ENCODE measurements at regions not wholly inside any gene's neighbourhood (a gene's known extent, or its start where the extent isn't known, plus 50 kb on each side); places are given as distances from the start of the nearest gene placed in this dataset.

DNA sequence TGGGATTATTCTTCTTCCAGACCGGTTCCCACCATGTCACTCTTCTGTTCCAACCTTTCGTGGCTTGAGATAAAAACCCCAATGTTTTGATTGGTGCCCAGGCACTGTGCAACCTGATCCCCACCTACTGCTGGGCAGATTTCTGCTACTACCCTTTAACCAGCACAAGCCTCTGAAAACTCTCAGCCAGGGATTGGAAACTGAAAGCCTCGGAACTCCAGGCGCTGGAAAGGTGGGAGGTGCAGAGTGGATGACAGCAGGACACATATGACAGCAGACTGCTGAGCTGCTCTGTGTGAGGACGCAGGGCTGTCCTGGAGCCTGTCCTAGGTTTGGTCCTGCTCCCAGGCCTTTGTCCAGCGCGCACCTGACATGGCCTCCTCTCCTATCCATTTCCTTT, 68.5 kb upstream of the GTF3A start:
- TF ChIP-seq, protein P1, sequence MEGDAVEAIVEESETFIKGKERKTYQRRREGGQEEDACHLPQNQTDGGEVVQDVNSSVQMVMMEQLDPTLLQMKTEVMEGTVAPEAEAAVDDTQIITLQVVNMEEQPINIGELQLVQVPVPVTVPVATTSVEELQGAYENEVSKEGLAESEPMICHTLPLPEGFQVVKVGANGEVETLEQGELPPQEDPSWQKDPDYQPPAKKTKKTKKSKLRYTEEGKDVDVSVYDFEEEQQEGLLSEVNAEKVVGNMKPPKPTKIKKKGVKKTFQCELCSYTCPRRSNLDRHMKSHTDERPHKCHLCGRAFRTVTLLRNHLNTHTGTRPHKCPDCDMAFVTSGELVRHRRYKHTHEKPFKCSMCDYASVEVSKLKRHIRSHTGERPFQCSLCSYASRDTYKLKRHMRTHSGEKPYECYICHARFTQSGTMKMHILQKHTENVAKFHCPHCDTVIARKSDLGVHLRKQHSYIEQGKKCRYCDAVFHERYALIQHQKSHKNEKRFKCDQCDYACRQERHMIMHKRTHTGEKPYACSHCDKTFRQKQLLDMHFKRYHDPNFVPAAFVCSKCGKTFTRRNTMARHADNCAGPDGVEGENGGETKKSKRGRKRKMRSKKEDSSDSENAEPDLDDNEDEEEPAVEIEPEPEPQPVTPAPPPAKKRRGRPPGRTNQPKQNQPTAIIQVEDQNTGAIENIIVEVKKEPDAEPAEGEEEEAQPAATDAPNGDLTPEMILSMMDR (IDR thresholded peaks at IDR 0.05) = no peak
- peaks cover 25% of the 10 kb centered on the region for H3K27me3 Mint-ChIP-seq
- no peak for ATAC-seq (ENCODE audit: poor library complexity)
- Histone ChIP-seq H3K36me3 (ENCODE audit: insufficient read depth, low read length) (no peaks in the 10 kb centered on the region), H3K9me3 (ENCODE audit: control insufficient read depth in 1 of 2, insufficient read depth in 1 of 2, low read length in 2 of 2) (no peaks in the 10 kb centered on the region), H3K4me3 (ENCODE audit: low read length) (no peak overlapping the region), H3K27me3 (ENCODE audit: control insufficient read depth in 1 of 2, insufficient read depth in 2 of 2, low read length in 2 of 2) (peaks cover 0 to 7% of the 10 kb centered on the region in 2 experiments), H3K4me1 (ENCODE audit: insufficient read depth, low read length) (peaks cover 7% of the 10 kb centered on the region), H3K27ac (ENCODE audit: low read depth in 1 of 2, low read length in 2 of 2) (no peak overlapping the region)
- H3K9me3 Mint-ChIP-seq = no peaks in the 10 kb centered on the region
- intact Hi-C loops (cut with DNase I, micrococcal nuclease) = loop anchor here (5.0 to 10.0 kb wide), 3 partner anchors 84 to 184 kb away; partner anchors contain the start of genes USP12 (in 2 of the 2) and RASL11A (in 1 of the 2)
- peaks cover 11% of the 10 kb centered on the region for H3K4me1 Mint-ChIP-seq (ENCODE audit: low read depth)
- no peak for DNase-seq
- POLR2A ChIA-PET = interaction anchor here (1.0 kb wide), 1 partner anchor 370 kb away, joined by 3 read pairs; no protein-coding TSS in a partner anchor
- CTCF ChIA-PET = interaction anchor here (0.9 kb wide), 1 partner anchor 628 kb away, joined by 3 read pairs; no protein-coding TSS in a partner anchor
- no peaks in the 10 kb centered on the region for H3K36me3 Mint-ChIP-seq (ENCODE audit: low read depth)
- no peak overlapping the region for H3K27ac Mint-ChIP-seq
- H3K4me3 Mint-ChIP-seq = no peak overlapping the region

DNA sequence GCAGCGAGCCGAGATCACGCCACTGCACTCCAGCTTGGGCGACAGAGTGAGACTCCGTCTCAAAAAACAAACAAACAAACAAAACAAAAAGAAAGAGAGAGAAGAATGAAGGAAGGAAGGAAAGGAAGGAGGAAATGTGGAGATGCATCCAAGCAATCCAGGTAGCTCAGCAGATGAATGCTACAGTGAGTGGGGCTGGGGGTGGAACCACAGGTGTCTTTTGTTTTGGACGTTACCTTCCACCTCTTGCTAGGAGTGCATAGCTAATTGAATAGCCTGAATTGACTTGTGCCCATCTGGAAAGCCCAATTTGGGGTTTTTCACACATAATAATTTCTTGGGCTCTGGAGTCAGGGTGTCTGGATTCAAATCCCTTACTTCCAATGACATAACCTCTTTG, 66.0 kb upstream of the GTF3A start:
- Histone ChIP-seq H3K9me3 (ENCODE audit: control insufficient read depth in 1 of 2, insufficient read depth in 1 of 2, low read length in 2 of 2) (peaks cover 0 to 5% of the 10 kb centered on the region in 2 experiments), H3K4me1 (ENCODE audit: insufficient read depth, low read length) (peaks cover 11% of the 10 kb centered on the region), H3K27me3 (ENCODE audit: control insufficient read depth in 1 of 2, insufficient read depth in 2 of 2, low read length in 2 of 2) (peaks cover 5 to 19% of the 10 kb centered on the region in 2 experiments), H3K36me3 (ENCODE audit: insufficient read depth, low read length) (no peaks in the 10 kb centered on the region), H3K27ac (ENCODE audit: low read depth in 1 of 2, low read length in 2 of 2) (no peak overlapping the region), H3K4me3 (ENCODE audit: low read length) (no peak overlapping the region)
- ChIA-PET CTCF (interaction anchor here (1.1 to 2.5 kb wide), 4 partner anchors 369 to 626 kb away, joined by 3 to 54 read pairs (median 4); no protein-coding TSS in a partner anchor), POLR2A (interaction anchor here (2.1 kb wide), 1 partner anchor 373 kb away, joined by 10 read pairs; no protein-coding TSS in a partner anchor)
- intact Hi-C loops (cut with DNase I, micrococcal nuclease) = loop anchor here (5.0 to 10.0 kb wide), 3 partner anchors 86 to 186 kb away; partner anchors contain the start of genes USP12 (in 2 of the 2) and RASL11A (in 1 of the 2)
- TF ChIP-seq, protein P1 (IDR thresholded peaks at IDR 0.05) = no peak
- no peak for DNase-seq
- no peaks in the 10 kb centered on the region for H3K9me3 Mint-ChIP-seq
- H3K4me3 Mint-ChIP-seq = no peak overlapping the region
- no peaks in the 10 kb centered on the region for H3K36me3 Mint-ChIP-seq (ENCODE audit: low read depth)
- peaks cover 11% of the 10 kb centered on the region for H3K4me1 Mint-ChIP-seq (ENCODE audit: low read depth)
- no peak overlapping the region for H3K27ac Mint-ChIP-seq
- peaks cover 39% of the 10 kb centered on the region for H3K27me3 Mint-ChIP-seq
- no peak for ATAC-seq (ENCODE audit: poor library complexity)

DNA sequence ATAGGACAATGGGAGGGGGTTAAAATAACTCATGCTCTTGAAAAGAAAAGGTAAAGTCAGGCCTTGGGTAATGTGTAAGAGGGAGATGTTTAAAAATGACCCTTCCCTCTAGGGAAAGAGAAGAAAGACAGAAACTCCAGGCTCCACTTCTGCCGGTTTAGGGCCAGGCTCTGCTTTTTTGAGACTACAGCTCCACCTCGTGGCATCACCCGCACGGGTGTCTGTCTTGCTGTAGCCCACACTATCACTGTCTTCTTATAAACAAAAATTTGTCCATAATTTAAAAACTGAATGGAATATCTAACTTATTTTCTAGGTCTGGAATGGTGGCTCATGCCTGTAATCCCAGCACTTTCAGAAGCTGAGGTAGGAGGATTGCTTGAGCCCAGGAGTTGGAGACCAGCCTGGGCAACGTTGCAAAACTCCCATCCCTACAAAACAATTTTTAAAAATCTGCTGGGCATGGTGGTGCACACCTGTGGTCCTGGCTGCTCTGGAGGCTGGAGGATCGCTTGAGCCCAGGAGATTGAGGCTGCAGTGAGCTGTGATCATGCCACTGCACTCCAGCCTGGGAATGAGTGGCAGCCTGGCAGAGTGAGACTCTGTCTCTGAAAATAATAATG, 65.1 kb upstream of the GTF3A start:
- Histone ChIP-seq H3K4me1 (ENCODE audit: insufficient read depth, low read length) (peaks cover 10% of the 10 kb centered on the region), H3K4me3 (ENCODE audit: low read length) (no peak overlapping the region), H3K27ac (ENCODE audit: low read depth in 1 of 2, low read length in 2 of 2) (no peak overlapping the region), H3K27me3 (ENCODE audit: control insufficient read depth in 1 of 2, insufficient read depth in 2 of 2, low read length in 2 of 2) (peaks cover 5 to 19% of the 10 kb centered on the region in 2 experiments), H3K36me3 (ENCODE audit: insufficient read depth, low read length) (no peaks in the 10 kb centered on the region), H3K9me3 (ENCODE audit: control insufficient read depth in 1 of 2, insufficient read depth in 1 of 2, low read length in 2 of 2) (peaks cover 0 to 5% of the 10 kb centered on the region in 2 experiments)
- Mint-ChIP-seq H3K9me3 (no peaks in the 10 kb centered on the region), H3K36me3 (ENCODE audit: low read depth) (no peaks in the 10 kb centered on the region), H3K27ac (no peak overlapping the region), H3K4me3 (no peak overlapping the region), H3K27me3 (peaks cover 39% of the 10 kb centered on the region), H3K4me1 (ENCODE audit: low read depth) (peaks cover 4% of the 10 kb centered on the region)
- TF ChIP-seq, protein P1 (IDR thresholded peaks at IDR 0.05) = peak; percentile 91
- peak; percentile 54 to 78 (median 63) for DNase-seq
- ATAC-seq (ENCODE audit: poor library complexity) = peak; percentile 53
- intact Hi-C loops (cut with DNase I, micrococcal nuclease) = loop anchor here (1.0 to 10.0 kb wide), 4 partner anchors 87 to 374 kb away; partner anchors contain the start of genes USP12 (in 2 of the 2) and RASL11A (in 1 of the 2)
- CTCF ChIA-PET = interaction anchor here (0.7 to 2.5 kb wide), 8 partner anchors 89 to 625 kb away, joined by 3 to 54 read pairs (median 3); partner anchors contain the start of gene RASL11A
- POLR2A ChIA-PET = interaction anchor here (0.6 to 2.1 kb wide), 2 partner anchors 26 to 374 kb away, joined by 6 to 10 read pairs; no protein-coding TSS in a partner anchor
